Hematopoietic multipotent progenitor cell treated with erythropoietin and hydrocortisone succinate and interleukin-3 and kit ligand, for 4 days (in vitro differentiated cells): ENCODE measurements at regions not wholly inside any gene's neighbourhood (a gene's known extent, or its start where the extent isn't known, plus 50 kb on each side); places are given as distances from the start of the nearest gene placed in this dataset.

ENCODE experiments used
- DNase-seq: peaks from one replicate; pipeline ENCODE4 v3.0.0-alpha.2; 2015

GRCh38 chr2:193350509-193350908 is 1155.8 kb upstream of the TMEFF2 start:
- DNase-seq = no peak

- DNase-seq = no peak
These were observed 1154.9 kb upstream of the TMEFF2 start for GRCh38 chr2:193349642-193350041.

GRCh38 chr2:193348055-193348454 is 1153.3 kb upstream of the TMEFF2 start:
- no peak for DNase-seq

GRCh38 chr2:193336781-193337180 is 1142.0 kb upstream of the TMEFF2 start:
- no peak for DNase-seq

GRCh38 chr2:193334401-193334800 is 1139.7 kb upstream of the TMEFF2 start:
- no peak for DNase-seq

- DNase-seq = no peak
These were observed 1138.8 kb upstream of the TMEFF2 start for GRCh38 chr2:193333539-193333938.

- DNase-seq = no peak
These were observed 1138.2 kb upstream of the TMEFF2 start for GRCh38 chr2:193332941-193333340.

- DNase-seq = peak; percentile 84
These were observed 1136.9 kb upstream of the TMEFF2 start for GRCh38 chr2:193331676-193332075.

GRCh38 chr2:193326296-193326695 is 1131.6 kb upstream of the TMEFF2 start:
- DNase-seq = no peak

- DNase-seq = no peak
These were observed 1120.8 kb upstream of the TMEFF2 start for GRCh38 chr2:193315428-193316091.

- DNase-seq = no peak
These were observed 1108.7 kb upstream of the TMEFF2 start for GRCh38 chr2:193303464-193303863.

GRCh38 chr2:193294371-193294770 is 1099.6 kb upstream of the TMEFF2 start:
- DNase-seq = no peak

- DNase-seq = no peak
These were observed 1084.6 kb upstream of the TMEFF2 start for GRCh38 chr2:193279361-193279760.

- no peak for DNase-seq
These were observed 1082.3 kb upstream of the TMEFF2 start for GRCh38 chr2:193276988-193277387.

GRCh38 chr2:193276560-193276959 is 1081.8 kb upstream of the TMEFF2 start:
- DNase-seq = no peak

- DNase-seq = no peak
These were observed 1081.3 kb upstream of the TMEFF2 start for GRCh38 chr2:193276069-193276468.

- peak; percentile 57 for DNase-seq
These were observed 1077.3 kb upstream of the TMEFF2 start for GRCh38 chr2:193272011-193272410.

- no peak for DNase-seq
These were observed 1076.1 kb upstream of the TMEFF2 start for GRCh38 chr2:193270816-193271215.

- no peak for DNase-seq
These were observed 1072.8 kb upstream of the TMEFF2 start for GRCh38 chr2:193267496-193268002.

GRCh38 chr2:193253014-193253530 is 1058.3 kb upstream of the TMEFF2 start:
- no peak for DNase-seq

- DNase-seq = no peak
These were observed 1057.2 kb upstream of the TMEFF2 start for GRCh38 chr2:193251909-193252308.

GRCh38 chr2:193250389-193250788 is 1055.7 kb upstream of the TMEFF2 start:
- no peak for DNase-seq

GRCh38 chr2:193240752-193241151 is 1046.0 kb upstream of the TMEFF2 start:
- DNase-seq = peak; percentile 40

GRCh38 chr2:193231634-193232033 is 1036.9 kb upstream of the TMEFF2 start:
- no peak for DNase-seq

- no peak for DNase-seq
These were observed 1033.5 kb upstream of the TMEFF2 start for GRCh38 chr2:193228276-193228675.
